NCI-H2196 (cell line): ENCODE measurements at regions not wholly inside any gene's neighbourhood (a gene's known extent, or its start where the extent isn't known, plus 50 kb on each side); places are given as distances from the start of the nearest gene placed in this dataset.
"Not testable (repeated sequence)": the region's sequence is repeated elsewhere in the genome, so short reads cannot be mapped to it uniquely, and the experiment has no call there.

Experiments
- DNase-seq: peaks from one replicate; lab custom pipeline; 2025; ENCODE audit not compliant: unreplicated experiment; lab: John Stamatoyannopoulos, UW

- DNase-seq = no peak
Measured at GRCh38 chr10:21463436-21463835, 62.0 kb downstream of the SKIDA1 start.

- DNase-seq = no peak
Measured at GRCh38 chr10:21458126-21458871, 67.2 kb downstream of the SKIDA1 start.

GRCh38 chr10:21456160-21456559, 69.3 kb downstream of the SKIDA1 start:
- no peak for DNase-seq

DNA sequence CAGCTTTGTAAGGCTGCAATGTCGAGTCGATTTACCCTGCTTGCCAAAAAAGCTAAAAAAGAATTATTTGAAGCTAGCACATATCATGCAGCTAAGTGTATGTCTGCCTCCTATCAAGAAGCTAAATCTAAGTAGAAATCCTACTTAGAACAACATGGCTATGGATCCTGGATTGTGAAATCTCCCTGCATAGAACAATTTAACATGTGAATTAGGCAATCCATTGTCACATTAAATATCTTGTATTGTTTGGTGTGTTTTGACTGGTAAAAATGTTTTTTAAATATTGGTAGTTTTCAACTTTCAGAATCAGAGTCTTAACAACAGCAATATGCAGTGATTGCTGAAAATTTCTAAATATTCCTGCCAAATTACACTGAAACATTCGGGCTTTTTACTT, 73.3 kb downstream of the SKIDA1 start:
- DNase-seq = no peak

- DNase-seq = no peak
Measured at GRCh38 chr10:21449288-21449966, 76.1 kb downstream of the SKIDA1 start.

DNA sequence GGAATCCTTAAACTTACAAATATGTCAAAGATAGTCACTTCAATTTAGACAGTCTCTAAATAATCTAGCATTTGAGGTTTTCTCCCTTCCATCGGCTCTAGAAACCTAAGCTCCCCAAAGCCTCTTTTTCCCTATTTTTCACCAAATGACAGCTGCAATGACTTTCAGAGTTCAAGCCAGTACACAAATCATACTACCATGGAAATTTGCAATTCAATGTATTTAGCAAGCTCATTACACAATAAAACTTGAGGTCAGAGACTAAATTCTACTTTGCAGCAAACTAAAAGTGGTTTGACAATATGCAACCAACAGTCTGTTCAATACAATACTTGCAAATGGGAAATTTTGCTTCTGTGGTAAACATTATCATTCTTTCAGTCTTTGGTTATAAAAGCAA, 80.3 kb downstream of the SKIDA1 start:
- DNase-seq = no peak

GRCh38 chr10:21441625-21442024, 83.9 kb downstream of the SKIDA1 start:
- no peak for DNase-seq

DNA sequence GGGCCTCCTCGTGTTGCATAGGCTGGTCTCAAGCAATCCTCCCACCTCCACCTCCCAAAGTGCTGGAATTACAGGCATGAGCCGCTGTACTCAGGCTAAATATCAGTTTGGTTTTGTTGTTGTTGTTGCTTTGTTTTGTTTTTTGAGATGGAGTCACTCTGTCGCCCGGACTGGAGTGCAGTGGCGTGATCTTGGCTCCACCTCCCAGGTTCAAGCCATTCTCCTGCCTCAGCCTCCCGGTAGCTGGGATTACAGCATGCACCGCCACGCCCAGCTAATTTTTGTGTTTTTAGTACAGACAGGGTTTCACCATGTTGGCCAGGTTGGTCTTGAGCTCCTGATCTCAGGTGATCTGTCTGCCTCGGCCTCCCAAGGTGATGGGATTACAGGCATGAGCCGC, 86.6 kb downstream of the SKIDA1 start:
- DNase-seq = not testable (repeated sequence)

DNA sequence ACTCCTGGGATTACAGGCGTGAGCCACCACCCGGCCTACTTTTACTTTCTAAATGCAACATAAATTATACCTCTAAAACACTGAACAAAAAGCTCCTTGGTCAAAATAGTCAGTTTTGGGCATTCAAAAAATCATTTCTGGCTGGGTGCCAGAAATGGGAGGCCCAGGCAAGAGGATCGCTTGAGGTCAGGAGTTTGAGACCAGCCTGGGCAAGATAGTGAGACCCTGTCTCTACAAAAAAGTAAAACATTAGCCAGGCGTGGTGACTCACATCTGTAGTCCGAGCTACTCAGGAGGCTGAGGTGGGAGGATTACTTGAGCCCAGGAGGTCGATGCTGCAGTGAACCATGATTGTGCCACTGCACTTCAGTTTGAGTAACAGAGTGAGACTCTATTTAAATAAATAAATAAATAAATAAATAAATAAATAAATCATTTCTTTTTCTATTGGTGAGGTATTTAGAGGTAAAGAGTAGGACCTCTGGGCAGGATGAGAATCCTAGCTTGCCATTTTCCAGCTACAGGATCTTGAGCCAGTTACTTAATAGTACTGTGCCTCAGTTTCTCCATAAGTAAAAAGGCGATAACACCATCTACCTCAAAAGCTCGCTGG, 87.6 kb downstream of the SKIDA1 start:
- no peak for DNase-seq

GRCh38 chr10:21432266-21432665, 93.2 kb downstream of the SKIDA1 start:
- DNase-seq = no peak

DNA sequence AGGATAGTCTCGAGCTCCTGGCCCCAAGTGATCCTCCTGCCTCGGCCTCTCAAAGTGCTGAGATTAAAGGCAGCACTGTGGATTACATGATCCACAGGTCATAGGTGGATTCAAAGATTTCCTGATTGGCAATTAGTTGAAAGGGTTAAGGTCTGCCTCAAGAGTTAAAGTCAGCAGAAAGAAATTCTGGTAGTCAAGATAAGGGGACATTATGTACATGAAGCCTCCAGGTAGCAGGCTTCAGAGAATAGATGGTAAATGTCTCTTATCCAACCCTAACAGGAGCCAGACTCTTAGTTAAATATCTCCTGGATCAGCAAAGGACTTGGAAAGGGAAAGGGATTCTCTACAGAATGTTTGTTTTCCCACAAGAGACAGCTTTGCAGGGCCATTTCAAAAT, 93.7 kb downstream of the SKIDA1 start:
- DNase-seq = no peak

- DNase-seq = no peak
Measured at GRCh38 chr10:21427804-21428481, 97.5 kb downstream of the SKIDA1 start.

DNA sequence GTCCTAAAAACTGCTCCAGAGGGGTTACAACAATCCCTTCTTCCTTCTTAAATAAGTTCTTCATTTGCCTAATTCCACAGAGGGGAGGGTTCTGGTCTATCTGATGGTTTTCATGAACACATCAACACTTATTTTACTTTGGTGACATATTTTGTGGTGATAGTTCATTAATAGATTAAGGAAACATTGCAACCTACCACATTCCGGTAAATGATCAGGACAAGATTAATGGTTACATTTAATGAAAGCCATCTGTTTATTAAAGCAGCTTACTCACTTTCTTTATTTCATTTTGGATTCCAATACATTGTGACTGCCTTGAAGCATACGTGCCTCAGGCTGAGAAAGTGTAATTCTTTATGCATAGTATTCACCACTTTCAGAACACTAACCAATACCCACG, 101.0 kb downstream of the SKIDA1 start:
- no peak for DNase-seq

DNA sequence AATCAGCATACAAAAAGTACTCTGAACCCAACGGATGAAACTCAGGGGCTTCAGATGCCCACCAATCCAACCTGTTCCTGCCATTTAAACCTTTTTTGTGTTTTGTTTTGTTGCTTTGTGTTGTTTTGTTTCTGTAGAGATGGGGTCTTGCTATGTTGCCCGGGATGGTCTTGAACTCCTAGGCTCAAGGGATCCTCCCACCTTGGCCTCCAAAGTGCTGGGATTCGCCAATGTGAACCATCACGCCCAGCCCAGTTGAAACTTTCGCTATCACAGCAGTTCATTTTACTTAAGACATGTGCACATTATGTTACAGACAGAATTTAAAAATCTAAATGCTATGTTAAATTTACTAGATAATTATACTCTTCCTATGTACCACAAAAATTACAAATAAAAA, 101.6 kb downstream of the SKIDA1 start:
- no peak for DNase-seq

GRCh38 chr10:21423338-21423737, 102.1 kb downstream of the SKIDA1 start:
- no peak for DNase-seq

- no peak for DNase-seq
Measured at GRCh38 chr10:21421794-21422193, 103.7 kb downstream of the SKIDA1 start.

GRCh38 chr10:21421016-21421415, 104.5 kb downstream of the SKIDA1 start:
- no peak for DNase-seq

DNA sequence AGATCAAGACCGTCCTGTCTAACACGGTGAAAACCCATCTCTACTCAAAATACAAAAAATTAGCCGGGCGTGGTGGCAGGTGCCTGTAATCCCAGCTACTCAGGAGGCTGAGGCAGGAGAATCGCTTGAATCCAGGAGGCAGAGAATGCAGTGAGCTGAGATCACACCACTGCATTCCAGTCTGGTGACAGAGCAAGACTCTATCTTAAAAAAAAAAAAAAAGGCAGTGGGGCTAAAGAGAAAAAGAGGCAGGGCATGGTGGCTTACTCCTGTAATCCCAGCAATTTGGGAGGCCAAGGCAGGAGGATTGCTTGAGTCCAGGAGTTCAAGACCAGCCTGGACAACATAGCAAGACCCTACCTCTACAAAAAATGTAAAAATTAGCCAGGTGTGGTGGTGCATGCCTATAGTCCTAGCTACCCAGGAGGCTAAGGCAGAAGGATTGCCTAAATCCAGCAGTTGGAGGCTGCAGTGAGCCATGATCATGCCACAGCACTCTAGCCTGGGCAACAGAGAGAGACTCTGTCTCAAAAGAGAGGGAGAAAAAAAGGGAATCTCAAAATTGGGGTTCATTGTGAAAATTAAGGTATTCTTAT, 106.4 kb downstream of the SKIDA1 start:
- DNase-seq = not testable (repeated sequence)

DNA sequence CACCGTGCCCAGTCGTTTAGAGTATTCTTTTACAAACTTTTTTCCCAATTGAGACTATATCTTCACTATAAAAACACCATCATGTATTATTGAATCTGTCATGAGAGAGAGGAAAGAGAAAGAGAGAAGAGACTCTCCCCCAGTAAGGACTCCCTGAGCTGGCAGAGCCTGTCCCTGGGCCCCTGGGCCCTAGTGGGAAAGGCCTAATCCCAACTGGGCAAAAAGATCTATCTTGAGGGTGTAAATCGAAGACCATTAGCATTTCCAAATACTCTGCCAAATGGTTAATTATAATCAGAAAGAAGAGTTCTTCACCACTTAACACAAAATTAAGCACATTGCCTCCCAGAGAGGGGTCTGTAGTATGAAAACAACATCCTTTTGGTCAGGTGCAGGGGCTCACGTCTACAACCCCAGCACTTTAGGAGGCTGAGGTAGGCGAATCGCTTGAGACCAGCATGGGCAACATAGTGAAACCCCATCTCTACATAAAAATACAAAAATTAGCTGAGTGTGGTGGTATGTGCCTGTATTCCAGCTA, 108.2 kb downstream of the SKIDA1 start:
- DNase-seq = no peak

DNA sequence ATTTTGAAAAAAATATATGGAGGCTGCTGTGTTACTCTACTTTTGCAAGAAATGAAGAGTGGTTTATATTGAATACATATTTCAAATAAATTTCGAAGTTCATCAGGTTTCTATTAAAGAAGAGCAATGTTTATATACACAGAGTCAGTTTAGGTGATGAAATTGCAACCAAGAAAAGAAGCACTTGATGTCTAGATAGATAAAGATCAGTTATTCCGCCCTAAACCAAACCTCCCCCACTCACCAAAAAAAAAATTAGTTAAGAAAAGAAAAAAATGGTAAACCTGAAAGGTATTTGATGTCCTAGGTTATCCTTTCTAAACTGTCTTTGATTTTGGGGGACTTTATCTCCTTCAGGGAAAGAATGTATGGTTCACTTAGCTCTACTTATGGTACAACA, 111.8 kb downstream of the SKIDA1 start:
- no peak for DNase-seq

GRCh38 chr10:21413268-21413667, 112.2 kb downstream of the SKIDA1 start:
- DNase-seq = no peak
